ENCODE measurements at regions not wholly inside any gene's neighbourhood (a gene's known extent, or its start where the extent isn't known, plus 50 kb on each side); places are given as distances from the start of the nearest gene placed in this dataset.

DNA sequence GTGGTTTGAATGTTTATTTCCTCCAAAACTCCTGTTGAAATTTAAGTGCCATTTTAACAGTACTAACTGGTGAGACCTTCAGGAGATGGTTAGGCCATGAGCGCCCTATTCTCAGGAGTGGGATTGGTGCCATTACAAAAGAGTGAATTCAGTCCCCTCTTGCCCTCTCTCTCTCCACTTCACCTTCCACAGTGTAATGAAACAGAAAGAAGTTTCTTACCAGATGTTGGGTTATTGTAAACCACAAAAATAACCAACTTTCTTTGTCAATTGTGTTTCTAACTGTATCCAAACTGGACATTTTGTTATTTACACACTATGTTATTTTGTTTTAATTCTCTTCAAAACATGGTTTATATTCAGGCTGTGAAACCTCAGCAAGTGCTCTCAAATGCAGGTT is 1734.3 kb downstream of the PCDH7 start:
- Histone ChIP-seq H3K27ac (no peak overlapping the region), H3K4me3 (no peak overlapping the region), H3K27me3 (no peaks in the 10 kb centered on the region), H3K4me1 (no peaks in the 10 kb centered on the region), H3K36me3 (no peaks in the 10 kb centered on the region), H3K9me3 (no peaks in the 10 kb centered on the region)
- TF ChIP-seq, protein P1, sequence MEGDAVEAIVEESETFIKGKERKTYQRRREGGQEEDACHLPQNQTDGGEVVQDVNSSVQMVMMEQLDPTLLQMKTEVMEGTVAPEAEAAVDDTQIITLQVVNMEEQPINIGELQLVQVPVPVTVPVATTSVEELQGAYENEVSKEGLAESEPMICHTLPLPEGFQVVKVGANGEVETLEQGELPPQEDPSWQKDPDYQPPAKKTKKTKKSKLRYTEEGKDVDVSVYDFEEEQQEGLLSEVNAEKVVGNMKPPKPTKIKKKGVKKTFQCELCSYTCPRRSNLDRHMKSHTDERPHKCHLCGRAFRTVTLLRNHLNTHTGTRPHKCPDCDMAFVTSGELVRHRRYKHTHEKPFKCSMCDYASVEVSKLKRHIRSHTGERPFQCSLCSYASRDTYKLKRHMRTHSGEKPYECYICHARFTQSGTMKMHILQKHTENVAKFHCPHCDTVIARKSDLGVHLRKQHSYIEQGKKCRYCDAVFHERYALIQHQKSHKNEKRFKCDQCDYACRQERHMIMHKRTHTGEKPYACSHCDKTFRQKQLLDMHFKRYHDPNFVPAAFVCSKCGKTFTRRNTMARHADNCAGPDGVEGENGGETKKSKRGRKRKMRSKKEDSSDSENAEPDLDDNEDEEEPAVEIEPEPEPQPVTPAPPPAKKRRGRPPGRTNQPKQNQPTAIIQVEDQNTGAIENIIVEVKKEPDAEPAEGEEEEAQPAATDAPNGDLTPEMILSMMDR (IDR thresholded peaks at IDR 0.05), result no peak
- TF ChIP-seq POLR2A (IDR thresholded peaks at IDR 0.05) (no peak), POLR2AphosphoS5 (IDR thresholded peaks at IDR 0.05) (no peak)
- intact Hi-C loops (cut with DNase I; ENCODE audit: low total_unique reads), result no loop called here
- no peak for DNase-seq (ENCODE audit: low spot score in 2 of 2)

DNA sequence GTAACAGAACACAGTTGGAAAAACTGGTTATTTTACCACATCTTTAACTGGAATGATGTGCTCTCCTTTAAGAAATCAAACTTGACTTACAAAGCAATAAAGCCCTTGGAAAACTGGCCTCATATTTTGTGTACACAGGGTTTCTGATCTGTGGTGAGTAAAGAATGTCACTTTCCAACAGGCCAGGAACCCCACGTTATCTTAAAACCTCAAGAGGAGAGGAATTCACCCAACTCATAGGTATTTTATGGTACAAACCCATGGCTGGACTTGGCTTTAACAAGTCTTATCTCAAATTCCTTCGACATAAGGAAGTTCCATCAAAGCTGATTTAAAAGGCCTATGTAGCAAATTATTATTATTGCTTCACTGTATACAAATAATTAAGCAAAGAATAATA is 1735.1 kb downstream of the PCDH7 start:
- Histone ChIP-seq H3K27me3 (no peaks in the 10 kb centered on the region), H3K4me1 (no peaks in the 10 kb centered on the region), H3K27ac (no peak overlapping the region), H3K36me3 (no peaks in the 10 kb centered on the region), H3K9me3 (no peaks in the 10 kb centered on the region), H3K4me3 (no peak overlapping the region)
- intact Hi-C loops (cut with DNase I; ENCODE audit: low total_unique reads), result no loop called here
- TF ChIP-seq, protein P1 (IDR thresholded peaks at IDR 0.05), result no peak
- TF ChIP-seq POLR2AphosphoS5 (IDR thresholded peaks at IDR 0.05) (no peak), POLR2A (IDR thresholded peaks at IDR 0.05) (no peak)
- no peak for DNase-seq (ENCODE audit: low spot score in 2 of 2)

DNA sequence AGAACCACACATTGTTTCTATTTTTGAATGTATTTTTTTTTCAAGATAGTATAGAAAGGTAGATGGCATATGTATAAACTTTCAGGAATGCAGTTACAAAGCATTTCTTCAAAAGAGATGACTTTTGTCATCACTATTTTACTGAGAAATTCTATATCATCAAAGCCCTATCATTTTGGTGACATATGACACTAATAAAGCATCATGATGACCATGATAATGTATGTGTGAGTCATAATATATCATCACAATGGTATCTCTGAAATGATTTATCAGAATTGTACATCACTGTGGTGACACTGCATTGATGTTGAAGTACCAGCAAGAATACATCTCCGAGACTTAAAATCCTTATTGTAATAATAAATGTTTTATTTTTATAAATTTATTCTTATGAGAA is 1740.8 kb downstream of the PCDH7 start:
- TF ChIP-seq POLR2AphosphoS5 (IDR thresholded peaks at IDR 0.05), result no peak
- TF ChIP-seq POLR2A (IDR thresholded peaks at IDR 0.05), result no peak
- TF ChIP-seq, protein P1 (IDR thresholded peaks at IDR 0.05), result no peak
- Histone ChIP-seq H3K9me3 (no peaks in the 10 kb centered on the region), H3K27ac (no peak overlapping the region), H3K27me3 (no peaks in the 10 kb centered on the region), H3K36me3 (no peaks in the 10 kb centered on the region), H3K4me3 (no peak overlapping the region), H3K4me1 (no peaks in the 10 kb centered on the region)
- no peak for DNase-seq (ENCODE audit: low spot score in 2 of 2)
- intact Hi-C loops (cut with DNase I; ENCODE audit: low total_unique reads), result no loop called here

DNA sequence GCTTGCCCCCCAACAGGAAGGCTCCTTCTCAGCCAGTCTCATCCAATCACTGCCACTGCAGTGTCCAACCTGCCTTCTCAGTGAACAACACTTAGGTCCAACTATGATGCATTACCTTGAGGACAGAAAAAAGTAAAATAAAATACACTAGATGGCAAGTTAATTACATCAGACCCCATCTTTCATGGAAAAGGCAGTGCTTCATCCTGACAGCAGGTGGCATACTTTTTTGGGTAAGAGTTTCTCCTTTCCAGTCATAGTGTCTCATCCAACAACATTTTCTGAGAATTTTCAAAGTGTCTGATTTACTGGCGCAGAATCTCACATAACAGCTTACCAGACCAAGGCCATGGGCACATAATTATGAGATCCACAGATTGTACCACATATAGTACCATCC is 1742.8 kb downstream of the PCDH7 start:
- no peaks in the 10 kb centered on the region for H3K27me3 ChIP-seq
- H3K4me1 ChIP-seq, result no peaks in the 10 kb centered on the region
- H3K9me3 ChIP-seq, result no peaks in the 10 kb centered on the region
- H3K27ac ChIP-seq, result no peak overlapping the region
- intact Hi-C loops (cut with DNase I; ENCODE audit: low total_unique reads), result no loop called here
- DNase-seq (ENCODE audit: low spot score in 2 of 2), result no peak
- no peak overlapping the region for H3K4me3 ChIP-seq
- no peak for TF ChIP-seq POLR2A (IDR thresholded peaks at IDR 0.05)
- TF ChIP-seq, protein P1 (IDR thresholded peaks at IDR 0.05), result no peak
- no peak for TF ChIP-seq POLR2AphosphoS5 (IDR thresholded peaks at IDR 0.05)
- no peaks in the 10 kb centered on the region for H3K36me3 ChIP-seq

DNA sequence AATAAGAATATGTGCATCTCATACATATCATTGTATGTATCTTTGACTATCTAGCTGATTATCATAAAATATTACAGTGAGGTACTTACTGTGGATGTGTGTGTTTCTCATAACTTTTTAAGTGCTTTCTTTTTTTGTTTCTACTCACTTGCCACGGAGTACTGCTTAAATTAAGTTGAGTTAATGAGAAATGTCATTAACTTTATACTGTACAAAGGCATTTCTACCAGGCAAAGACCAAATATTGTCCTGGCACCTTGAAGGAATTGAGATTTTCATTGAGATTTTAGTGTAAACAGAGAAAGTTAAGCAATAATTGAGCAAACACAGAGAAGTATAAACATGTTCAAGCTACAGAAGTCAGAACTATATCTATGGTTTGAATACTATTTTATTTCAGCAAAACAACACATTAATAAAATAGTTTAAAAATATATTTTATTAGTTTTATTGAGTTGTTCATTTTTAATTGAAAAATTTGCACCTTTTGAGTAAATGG is 1750.0 kb downstream of the PCDH7 start:
- Histone ChIP-seq H3K4me3 (no peak overlapping the region), H3K36me3 (no peaks in the 10 kb centered on the region), H3K27me3 (no peaks in the 10 kb centered on the region), H3K4me1 (no peaks in the 10 kb centered on the region), H3K27ac (no peak overlapping the region), H3K9me3 (no peaks in the 10 kb centered on the region)
- TF ChIP-seq, protein P1 (IDR thresholded peaks at IDR 0.05), result no peak
- TF ChIP-seq POLR2AphosphoS5 (IDR thresholded peaks at IDR 0.05) (no peak), POLR2A (IDR thresholded peaks at IDR 0.05) (no peak)
- DNase-seq (ENCODE audit: low spot score in 2 of 2), result no peak
- intact Hi-C loops (cut with DNase I; ENCODE audit: low total_unique reads), result no loop called here
